ENCODE measurements at regions not wholly inside any gene's neighbourhood (a gene's known extent, or its start where the extent isn't known, plus 50 kb on each side); places are given as distances from the start of the nearest gene placed in this dataset.

GRCh38 chr16:74221828-74222227 lies 74.8 kb upstream of the PSMD7 start:
- TF ChIP-seq, protein P1, sequence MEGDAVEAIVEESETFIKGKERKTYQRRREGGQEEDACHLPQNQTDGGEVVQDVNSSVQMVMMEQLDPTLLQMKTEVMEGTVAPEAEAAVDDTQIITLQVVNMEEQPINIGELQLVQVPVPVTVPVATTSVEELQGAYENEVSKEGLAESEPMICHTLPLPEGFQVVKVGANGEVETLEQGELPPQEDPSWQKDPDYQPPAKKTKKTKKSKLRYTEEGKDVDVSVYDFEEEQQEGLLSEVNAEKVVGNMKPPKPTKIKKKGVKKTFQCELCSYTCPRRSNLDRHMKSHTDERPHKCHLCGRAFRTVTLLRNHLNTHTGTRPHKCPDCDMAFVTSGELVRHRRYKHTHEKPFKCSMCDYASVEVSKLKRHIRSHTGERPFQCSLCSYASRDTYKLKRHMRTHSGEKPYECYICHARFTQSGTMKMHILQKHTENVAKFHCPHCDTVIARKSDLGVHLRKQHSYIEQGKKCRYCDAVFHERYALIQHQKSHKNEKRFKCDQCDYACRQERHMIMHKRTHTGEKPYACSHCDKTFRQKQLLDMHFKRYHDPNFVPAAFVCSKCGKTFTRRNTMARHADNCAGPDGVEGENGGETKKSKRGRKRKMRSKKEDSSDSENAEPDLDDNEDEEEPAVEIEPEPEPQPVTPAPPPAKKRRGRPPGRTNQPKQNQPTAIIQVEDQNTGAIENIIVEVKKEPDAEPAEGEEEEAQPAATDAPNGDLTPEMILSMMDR (IDR thresholded peaks at IDR 0.05 in 8 of 11, conservative IDR thresholded peaks at IDR 0.05 in 3 of 11) = no peak
- no peak for TF ChIP-seq POLR2A (IDR thresholded peaks at IDR 0.05)
- no peak for TF ChIP-seq POLR2AphosphoS5 (IDR thresholded peaks at IDR 0.05)

All from spleen (tissue), 7 donors.